ENCODE measurements at regions not wholly inside any gene's neighbourhood (a gene's known extent, or its start where the extent isn't known, plus 50 kb on each side); places are given as distances from the start of the nearest gene placed in this dataset.

DNA sequence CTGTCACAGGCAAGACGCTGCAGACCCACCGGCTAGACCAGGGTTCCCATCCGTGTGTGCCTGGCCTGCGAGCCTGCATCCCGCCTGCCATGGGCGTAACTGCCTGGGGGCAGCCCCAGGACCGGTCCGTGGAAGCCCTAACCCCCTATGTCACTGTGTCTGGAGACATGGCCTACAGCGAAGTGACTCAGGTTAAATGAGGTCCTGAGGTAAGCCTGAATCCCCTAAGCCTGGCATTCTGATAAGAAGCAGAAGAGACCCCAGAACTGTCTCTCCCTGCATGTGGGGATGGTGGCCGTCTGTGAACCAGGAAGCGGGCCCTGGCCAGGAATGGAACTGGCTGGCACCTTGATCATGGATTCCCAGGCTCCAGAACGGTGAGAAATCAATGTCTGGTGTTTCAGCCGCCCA lies 570.1 kb downstream of the BRD1 start:
- Histone ChIP-seq H3K36me3 (ENCODE audit: control insufficient read depth, insufficient read depth, low read length) (no peaks in the 10 kb centered on the region), H3K27me3 (ENCODE audit: control insufficient read depth, insufficient read depth, low read length) (no peaks in the 10 kb centered on the region), H3K4me3 (ENCODE audit: low read depth, low read length) (no peak overlapping the region)
- ChIA-PET CTCF (no interaction called here), POLR2A (no interaction called here)
- DNase-seq (ENCODE audit: low read depth), result no peak
- no peak for TF ChIP-seq CTCF (IDR thresholded peaks at IDR 0.05; ENCODE audit: insufficient read depth, low read depth, low read length)

DNA sequence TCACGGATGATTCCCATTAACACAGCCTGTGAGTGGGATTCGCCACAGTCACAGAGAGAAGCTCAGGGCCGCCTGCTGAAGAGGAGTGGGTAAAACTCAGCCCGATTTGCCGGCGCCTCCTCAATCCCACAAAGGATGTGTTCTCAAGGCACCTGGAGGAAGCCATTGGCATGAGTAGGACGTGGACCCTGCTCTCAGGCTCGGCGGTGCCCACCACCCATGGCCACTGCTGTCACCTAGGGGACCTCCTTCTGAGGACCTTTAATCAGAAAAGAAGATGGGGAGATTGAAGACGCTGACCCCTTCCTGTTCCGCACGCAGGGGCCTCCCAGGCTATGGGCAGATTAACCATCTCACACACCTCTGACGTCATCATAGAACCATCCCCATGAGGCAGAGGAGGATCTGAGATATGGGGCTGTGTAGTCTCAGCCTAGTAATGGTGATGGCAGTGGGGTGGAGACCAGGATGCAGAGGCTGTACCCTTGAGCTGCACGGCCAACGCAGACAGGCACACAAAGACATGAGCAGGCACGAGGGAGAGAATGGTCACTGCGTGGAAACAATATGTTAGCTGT lies 571.8 kb downstream of the BRD1 start:
- DNase-seq (ENCODE audit: low read depth), result no peak
- TF ChIP-seq CTCF (IDR thresholded peaks at IDR 0.05; ENCODE audit: insufficient read depth, low read depth, low read length), result no peak
- Histone ChIP-seq H3K36me3 (ENCODE audit: control insufficient read depth, insufficient read depth, low read length) (no peaks in the 10 kb centered on the region), H3K4me3 (ENCODE audit: low read depth, low read length) (no peak overlapping the region), H3K27me3 (ENCODE audit: control insufficient read depth, insufficient read depth, low read length) (no peaks in the 10 kb centered on the region)
- POLR2A ChIA-PET, result no interaction called here
- CTCF ChIA-PET, result no interaction called here

DNA sequence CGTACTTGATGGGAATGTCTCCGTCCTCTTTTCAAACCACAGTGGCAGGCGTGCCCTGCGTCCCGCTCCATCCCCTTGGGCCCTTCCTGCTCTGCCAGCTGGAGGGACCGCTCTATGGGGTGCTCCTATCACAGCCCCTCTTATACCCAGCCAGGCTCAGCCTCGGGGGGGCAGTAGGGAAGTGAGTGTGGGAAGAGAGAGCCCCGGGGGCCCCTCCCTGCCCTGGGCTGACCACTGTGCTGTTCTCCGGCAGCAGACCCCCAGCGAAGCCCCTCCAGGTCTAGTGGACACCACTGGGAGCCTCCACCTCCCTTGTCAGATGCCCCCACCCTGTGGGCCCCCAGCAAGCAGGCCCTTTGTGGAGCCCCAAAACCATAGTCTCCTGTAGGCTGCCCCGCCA lies 572.5 kb downstream of the BRD1 start:
- ChIA-PET CTCF (no interaction called here), POLR2A (no interaction called here)
- no peaks in the 10 kb centered on the region for H3K27me3 ChIP-seq (ENCODE audit: control insufficient read depth, insufficient read depth, low read length)
- no peak for TF ChIP-seq CTCF (IDR thresholded peaks at IDR 0.05; ENCODE audit: insufficient read depth, low read depth, low read length)
- H3K36me3 ChIP-seq (ENCODE audit: control insufficient read depth, insufficient read depth, low read length), result no peaks in the 10 kb centered on the region
- DNase-seq (ENCODE audit: low read depth), result no peak
- no peak overlapping the region for H3K4me3 ChIP-seq (ENCODE audit: low read depth, low read length)

DNA sequence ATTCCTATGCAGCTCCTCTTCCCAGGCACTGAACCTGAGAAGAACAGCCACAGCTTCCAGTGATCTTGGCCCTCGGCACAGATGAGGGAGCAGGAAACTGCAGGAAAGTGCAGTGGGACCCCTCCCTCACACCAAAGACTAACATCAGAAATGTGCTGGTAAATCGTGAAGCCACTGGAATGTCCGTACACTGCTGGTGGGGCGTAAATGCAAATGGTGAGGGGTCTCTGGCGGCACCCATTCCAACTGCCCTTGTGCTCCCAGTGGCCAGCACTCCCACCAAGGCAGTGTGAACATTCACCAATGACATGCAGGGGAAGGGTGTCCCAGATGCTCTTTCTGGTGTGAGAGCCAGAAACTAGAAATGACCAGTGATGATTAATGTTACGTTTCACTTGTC lies 574.0 kb downstream of the BRD1 start:
- TF ChIP-seq CTCF (IDR thresholded peaks at IDR 0.05; ENCODE audit: insufficient read depth, low read depth, low read length), result no peak
- ChIA-PET CTCF (no interaction called here), POLR2A (no interaction called here)
- DNase-seq (ENCODE audit: low read depth), result no peak
- H3K36me3 ChIP-seq (ENCODE audit: control insufficient read depth, insufficient read depth, low read length), result no peaks in the 10 kb centered on the region
- H3K4me3 ChIP-seq (ENCODE audit: low read depth, low read length), result no peak overlapping the region
- no peaks in the 10 kb centered on the region for H3K27me3 ChIP-seq (ENCODE audit: control insufficient read depth, insufficient read depth, low read length)

- H3K27me3 ChIP-seq (ENCODE audit: control insufficient read depth, insufficient read depth, low read length), result no peaks in the 10 kb centered on the region
- no peak for DNase-seq (ENCODE audit: low read depth)
- no peak for TF ChIP-seq CTCF (IDR thresholded peaks at IDR 0.05; ENCODE audit: insufficient read depth, low read depth, low read length)
- CTCF ChIA-PET, result no interaction called here
- POLR2A ChIA-PET, result no interaction called here
- H3K4me3 ChIP-seq (ENCODE audit: low read depth, low read length), result no peak overlapping the region
- no peaks in the 10 kb centered on the region for H3K36me3 ChIP-seq (ENCODE audit: control insufficient read depth, insufficient read depth, low read length)
Measured at GRCh38 chr22:49251371-49251770, 576.3 kb downstream of the BRD1 start.

Data from BJ (cell line).